T-helper 2 cell (primary cell): ENCODE measurements at regions not wholly inside any gene's neighbourhood (a gene's known extent, or its start where the extent isn't known, plus 50 kb on each side); places are given as distances from the start of the nearest gene placed in this dataset.
A peak's percentile ranks its signal among the peaks of the same experiment; 100 is the strongest.
"Not testable (repeated sequence)": the region's sequence is repeated elsewhere in the genome, so short reads cannot be mapped to it uniquely, and the experiment has no call there.

Experiments used
- DNase-seq, 5 experiments: peaks; one replicate each; pipeline versions ENCODE4 v3.0.0 to v3.0.0-alpha.2; 2012 to 2022

DNA sequence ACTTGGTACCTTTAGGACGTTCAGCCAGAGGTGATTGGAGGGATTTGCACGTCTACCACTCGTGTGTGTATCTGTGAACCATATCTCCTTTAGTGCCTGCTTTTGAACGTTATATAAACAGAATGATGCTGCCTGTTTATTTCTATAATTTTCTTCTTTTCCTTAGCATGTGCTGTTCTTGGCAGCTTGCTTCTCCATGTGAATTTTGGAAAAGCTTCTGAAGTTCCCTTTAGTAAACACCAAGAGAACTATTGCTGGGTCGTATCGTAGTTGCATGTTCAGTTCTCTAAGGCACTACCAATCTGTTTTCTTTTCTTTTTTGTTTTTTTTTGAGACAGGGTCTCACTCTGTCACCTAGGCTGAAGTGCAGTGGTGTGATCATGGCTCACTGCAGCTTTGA lies 73.8 kb upstream of the FANCC start:
- DNase-seq = not testable (repeated sequence)

DNA sequence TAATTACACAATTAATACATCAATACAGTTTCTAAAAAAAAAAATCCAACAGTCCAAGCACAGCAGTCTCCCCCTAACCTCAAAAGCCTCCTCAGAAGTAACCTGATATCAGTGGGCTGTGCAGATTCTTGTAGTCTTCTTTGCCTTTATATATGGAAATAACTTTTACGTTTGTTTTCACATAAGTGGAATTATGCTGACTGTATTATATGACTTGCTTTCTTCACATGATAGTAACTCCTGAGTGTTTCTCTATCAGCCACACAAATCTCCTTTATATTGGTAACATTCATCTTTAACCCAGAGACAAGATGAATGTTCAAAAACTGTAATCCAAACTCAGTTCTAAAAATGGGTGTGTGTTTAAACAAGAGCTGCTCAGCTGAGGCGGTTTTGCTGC lies 71.9 kb upstream of the FANCC start:
- no peak for DNase-seq

DNA sequence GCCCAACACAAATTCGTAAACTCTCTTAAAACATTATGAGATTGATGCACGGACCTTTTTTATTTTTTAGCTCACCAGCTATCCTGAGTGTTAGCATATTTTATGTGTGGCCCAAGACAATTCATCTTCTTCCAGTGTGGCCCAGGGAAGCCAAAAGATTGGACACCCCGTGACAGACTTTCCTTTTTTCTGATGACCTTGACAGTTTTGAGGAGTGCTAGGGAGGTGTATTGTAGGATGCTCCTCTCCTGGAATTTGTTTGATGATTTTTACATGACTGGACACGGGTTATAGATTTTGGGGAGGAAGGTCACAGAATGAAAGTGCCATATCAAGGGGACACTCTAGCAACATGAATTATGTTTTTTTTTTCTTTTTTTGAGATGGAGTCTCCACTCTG lies 69.3 kb upstream of the FANCC start:
- no peak for DNase-seq

DNA sequence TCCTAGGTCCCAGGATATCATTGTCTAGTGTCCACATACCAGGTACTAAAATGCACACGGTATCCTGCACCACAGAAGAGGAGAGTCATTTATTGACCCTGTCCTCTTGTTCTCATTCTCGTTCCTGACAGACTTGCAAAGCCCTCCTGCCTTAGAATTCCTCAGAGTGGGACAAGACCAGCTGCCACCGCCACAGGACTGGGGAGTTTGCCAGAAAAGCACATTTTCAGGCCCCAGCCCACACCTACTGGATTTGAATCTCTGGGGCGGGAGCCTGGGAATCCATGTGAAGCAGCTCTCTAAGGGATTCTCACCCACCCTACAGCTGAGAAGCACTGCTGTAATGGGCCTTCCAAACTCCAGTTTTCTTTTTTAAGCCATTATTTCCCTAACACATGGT lies 68.0 kb upstream of the FANCC start:
- no peak for DNase-seq

DNA sequence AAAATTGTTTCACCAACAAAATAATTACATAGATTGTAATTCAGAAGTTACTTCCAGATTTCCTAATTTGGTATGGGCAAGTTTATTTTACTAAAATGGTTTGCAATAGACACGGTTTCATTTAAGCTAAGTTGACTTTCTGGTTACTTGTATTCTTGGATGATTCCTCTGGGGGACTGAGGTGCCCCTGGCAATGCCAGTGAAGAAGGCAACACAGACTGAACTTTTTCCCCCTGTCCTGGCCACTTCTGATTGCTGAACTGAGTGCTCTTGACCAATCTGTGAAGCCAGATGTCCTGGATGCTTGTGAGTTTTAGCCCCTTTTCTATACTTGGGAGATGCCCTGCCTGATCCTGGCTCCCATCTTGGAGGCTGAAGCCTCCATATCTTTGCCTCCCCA lies 66.3 kb upstream of the FANCC start:
- DNase-seq = no peak

DNA sequence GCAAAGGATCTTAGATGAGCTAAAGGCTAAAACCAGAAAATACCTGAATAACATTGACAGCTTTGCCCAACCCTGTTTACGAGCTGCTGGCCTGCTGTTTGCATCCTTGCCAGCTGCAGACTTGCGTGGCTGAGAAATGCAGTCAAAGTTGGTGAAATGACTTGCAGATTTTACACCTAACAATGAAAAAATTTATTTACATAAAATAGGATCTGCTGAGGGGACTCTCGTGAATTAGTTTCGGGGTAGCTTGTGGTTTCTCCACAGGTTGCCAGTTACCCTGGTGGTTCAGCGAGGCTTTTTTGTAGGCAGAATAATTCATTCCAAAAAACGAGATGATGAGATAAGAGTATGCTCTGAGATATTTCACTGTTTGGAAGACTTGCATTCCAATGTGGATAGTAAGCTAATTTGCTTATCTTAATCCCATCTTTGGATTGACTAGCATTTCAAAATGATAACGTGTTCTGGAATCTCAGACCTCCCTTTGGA lies 65.7 kb upstream of the FANCC start:
- no peak for DNase-seq

DNA sequence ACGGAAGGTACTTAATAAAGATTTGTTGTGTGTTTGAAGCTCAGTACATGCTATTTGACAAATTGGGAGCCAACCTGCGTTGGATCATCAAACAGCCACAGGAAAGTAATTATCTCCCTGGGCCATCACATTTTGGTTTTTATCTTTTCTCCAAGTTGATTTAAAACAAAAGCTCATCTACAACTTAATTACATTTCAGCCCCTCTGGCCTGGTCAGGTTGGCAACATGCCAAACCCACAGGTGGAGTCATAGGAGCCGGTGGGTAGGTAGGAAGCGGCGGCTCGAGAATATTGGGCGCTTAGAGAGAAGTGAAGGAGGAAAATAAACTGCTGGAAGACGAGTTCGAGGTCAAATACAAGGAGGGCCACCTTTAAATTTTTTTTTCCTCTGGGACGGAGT lies 64.9 kb upstream of the FANCC start:
- DNase-seq = no peak

DNA sequence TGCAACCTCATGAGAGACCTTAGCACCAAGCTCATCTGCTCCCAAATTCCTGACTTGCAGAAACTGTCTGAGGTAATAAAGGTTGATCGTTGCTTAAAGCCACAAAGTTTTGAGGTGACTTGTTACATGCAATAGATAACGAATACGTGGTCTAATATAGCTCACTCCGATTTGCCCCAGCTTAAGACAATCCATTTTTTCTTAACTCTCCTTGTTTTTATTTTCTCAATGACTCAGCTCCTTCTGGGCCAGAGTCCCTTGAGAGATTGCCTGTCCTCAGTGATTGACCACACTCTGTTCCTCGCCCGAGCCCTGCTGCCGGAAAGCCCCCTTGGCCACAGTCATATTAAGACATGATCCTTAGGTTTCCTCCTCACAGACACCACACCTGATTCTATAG lies 63.7 kb upstream of the FANCC start:
- DNase-seq = no peak

DNA sequence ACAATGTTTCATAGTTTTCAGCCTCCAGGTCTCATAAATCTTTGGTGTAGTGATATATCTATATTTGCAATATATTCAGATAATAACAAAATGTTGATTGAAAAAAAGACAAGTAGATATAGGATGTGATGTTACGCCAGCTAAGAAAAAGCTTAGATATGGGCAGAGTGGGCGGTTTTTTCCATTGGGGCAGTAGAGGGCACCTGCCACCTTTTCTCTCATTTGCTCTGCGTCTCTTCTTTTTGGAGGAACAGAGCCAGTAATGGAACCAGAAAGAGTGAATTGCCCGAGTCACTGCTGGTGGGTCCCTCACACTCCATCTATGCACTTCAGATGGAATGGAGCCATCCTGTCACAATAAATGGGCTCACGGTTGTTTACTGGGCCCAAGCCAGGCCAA lies 62.1 kb upstream of the FANCC start:
- peak in 1 of 5 experiments; percentile 43 for DNase-seq

DNA sequence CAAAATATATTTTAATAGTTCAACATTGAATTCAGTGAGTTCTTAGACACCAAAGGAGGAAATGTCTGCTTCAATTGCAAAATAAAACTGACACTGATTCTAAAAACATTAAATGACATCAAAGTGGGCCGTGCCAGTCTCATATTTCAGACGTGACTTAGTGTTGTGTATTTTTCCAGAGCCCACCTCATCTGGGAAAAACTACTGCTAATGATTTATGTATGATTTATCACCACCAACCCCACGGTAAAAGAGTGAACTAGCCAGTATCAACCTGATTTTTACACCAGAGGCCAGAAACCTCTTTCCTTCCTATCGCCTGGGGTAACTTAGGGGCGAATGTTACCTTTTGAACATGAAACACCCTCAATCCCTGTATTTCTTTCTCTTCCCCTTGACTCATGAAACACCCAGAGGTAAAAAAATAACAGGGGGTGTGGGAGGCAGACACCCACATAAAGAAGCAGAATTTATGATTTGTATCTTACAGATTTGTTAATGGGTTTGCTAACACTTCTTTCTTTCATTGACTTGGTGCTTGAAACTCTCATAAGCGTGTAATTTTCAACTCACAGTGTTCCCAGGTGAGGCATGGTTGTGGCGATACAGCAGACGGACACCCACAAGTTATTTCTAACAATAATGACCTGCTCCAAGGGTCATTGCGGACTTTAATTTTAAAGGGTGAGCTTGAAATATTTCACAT lies 56.4 kb upstream of the FANCC start:
- DNase-seq = no peak

DNA sequence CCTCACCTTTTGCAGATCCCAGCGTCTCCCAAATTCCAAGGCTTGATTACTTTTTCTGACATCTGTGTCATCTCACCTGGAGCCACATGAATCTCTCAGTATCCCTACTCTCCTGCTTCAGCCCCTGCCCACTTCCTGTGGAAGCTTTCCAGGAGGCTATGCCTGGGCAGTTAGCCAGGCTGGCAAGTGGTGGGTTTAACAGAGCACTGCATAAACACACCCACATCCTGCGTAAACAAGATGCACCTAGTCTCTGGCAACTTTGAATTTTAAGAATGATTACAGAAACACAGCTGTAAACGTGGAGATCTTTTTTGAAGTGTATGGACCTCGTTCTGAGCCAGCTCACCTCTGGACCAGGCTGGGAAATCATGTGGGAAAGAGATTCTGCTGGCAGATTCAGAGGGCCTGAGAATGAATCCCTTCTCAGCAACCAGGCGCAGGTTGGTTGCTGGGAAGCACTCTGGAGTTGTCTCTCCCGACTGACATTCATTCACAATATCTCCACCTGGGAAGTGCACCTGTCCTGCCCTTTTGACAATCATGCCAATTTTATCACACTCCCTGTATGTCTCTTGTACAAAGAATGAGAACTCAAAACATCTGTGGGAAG lies 55.7 kb upstream of the FANCC start:
- no peak for DNase-seq

DNA sequence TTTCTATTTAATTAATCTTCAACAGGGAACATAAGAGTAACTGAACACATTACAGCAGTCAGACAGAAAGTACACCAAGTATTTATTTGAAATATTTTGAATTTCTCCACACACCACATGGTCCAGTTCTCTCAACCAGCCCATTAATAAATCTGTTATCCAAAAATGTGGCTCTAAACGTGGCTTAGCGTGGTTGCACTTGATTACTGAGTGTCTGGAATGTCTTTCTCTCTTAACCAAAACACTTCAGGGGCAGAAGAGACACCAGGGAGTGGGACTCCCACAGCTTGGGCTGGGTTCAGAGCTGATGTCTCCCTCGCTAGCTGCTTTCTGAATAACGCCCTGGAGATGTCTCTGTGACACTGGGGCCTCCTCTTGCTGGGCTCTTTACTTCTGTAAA lies 52.6 kb upstream of the FANCC start:
- no peak for DNase-seq

DNA sequence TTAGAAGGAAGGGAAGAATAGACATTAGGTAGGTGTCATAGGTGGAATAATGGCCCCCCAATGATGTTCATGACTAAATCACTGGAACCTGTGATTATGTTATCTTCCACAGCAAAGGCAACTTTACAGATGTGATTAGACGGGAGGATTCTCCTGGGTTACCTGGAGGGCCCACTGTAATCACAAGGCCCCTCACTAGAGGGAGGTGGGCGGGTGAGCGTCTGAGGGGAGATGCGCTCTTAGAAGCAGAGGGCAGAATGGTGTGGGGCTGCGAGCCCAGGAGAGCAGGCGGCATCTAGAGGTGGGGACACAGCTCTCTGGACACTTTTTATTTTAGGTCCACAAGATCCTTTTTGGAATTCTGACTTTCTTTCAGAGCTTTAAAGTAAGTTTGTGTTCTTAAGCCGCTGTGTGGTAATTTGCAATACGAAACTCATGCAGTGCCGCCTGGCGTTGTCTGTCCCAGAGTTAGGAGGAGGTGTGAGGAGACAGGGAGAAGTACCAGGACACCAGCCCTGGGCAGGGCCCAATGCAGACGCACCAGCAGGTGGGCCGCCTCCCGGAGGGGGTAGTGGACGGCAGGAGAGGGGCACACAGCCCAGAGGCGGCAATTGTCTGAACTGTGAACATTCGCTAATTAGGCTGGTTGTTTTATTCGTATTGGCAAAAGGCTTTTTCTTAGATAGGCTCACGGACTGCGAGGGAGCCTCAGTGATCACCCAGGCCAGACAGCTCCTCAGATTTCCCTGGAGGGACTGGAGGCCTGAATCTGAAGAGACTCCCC lies 51.1 kb upstream of the FANCC start:
- DNase-seq = no peak
